GM23248 (cell line): ENCODE measurements at regions not wholly inside any gene's neighbourhood (a gene's known extent, or its start where the extent isn't known, plus 50 kb on each side); places are given as distances from the start of the nearest gene placed in this dataset.

Experiments used
- DNase-seq: peaks from one replicate; pipeline ENCODE4 v3.0.0-alpha.2; 2015
- H2AFZ ChIP-seq: fragments of 200-600 bp; sonication (generic); 2 replicates; pipeline ENCODE4 v1.6.1; 2016; ENCODE audit warnings: antibody characterized with exemption
- H3F3A ChIP-seq: fragments of 200-600 bp; sonication (generic); 2 replicates; pipeline ENCODE4 v1.6.1; 2016; ENCODE audit warnings: mild to moderate bottlenecking, antibody characterized with exemption, mixed run types; ENCODE audit not compliant: insufficient read depth
- H3K27ac ChIP-seq: fragments of 200-600 bp; sonication (generic); 2 replicates; pipeline ENCODE4 v1.5.1; 2016; ENCODE audit warnings: mild to moderate bottlenecking
- H3K27me3 ChIP-seq: fragments of 200-600 bp; sonication (generic); replicated peaks from 2 replicates; pipeline ENCODE4 v1.6.1; 2016; ENCODE audit warnings: mild to moderate bottlenecking; ENCODE audit not compliant: insufficient read depth
- H3K36me3 ChIP-seq: fragments of 200-600 bp; sonication (generic); 2 replicates; pipeline ENCODE4 v1.6.1; 2016; ENCODE audit warnings: low read depth, mild to moderate bottlenecking
- H3K4me1 ChIP-seq: fragments of 200-600 bp; sonication (generic); 2 replicates; pipeline ENCODE4 v1.6.1; 2016; ENCODE audit warnings: mild to moderate bottlenecking; ENCODE audit not compliant: insufficient read depth
- H3K4me2 ChIP-seq: fragments of 200-600 bp; sonication (generic); one replicate; pipeline ENCODE4 v1.6.1; 2016; ENCODE audit warnings: mild to moderate bottlenecking; ENCODE audit not compliant: unreplicated experiment
- H3K4me3 ChIP-seq: fragments of 200-600 bp; sonication (generic); 2 replicates; pipeline ENCODE4 v1.5.1; 2016; ENCODE audit warnings: mild to moderate bottlenecking
- H3K79me2 ChIP-seq: fragments of 200-600 bp; sonication (generic); 2 replicates; pipeline ENCODE4 v1.6.1; 2016; ENCODE audit warnings: mild to moderate bottlenecking; ENCODE audit not compliant: insufficient read depth
- H3K9ac ChIP-seq: fragments of 200-600 bp; sonication (generic); 2 replicates; pipeline ENCODE4 v1.6.1; 2016; ENCODE audit warnings: mild to moderate bottlenecking
- H3K9me2 ChIP-seq: fragments of 200-600 bp; sonication (generic); 2 replicates; pipeline ENCODE4 v1.6.1; 2016; ENCODE audit warnings: mixed run types, mild to moderate bottlenecking, moderate library complexity; ENCODE audit not compliant: insufficient read depth
- H3K9me3 ChIP-seq: fragments of 200-600 bp; sonication (generic); one replicate; pipeline ENCODE4 v1.6.1; 2017; ENCODE audit warnings: low read depth
- H4K20me1 ChIP-seq: fragments of 200-600 bp; sonication (generic); 2 replicates; pipeline ENCODE4 v1.6.0; 2016; ENCODE audit not compliant: insufficient read depth
- EZH2 ChIP-seq: fragments of 200-600 bp; sonication (generic); IDR thresholded peaks from 2 replicates; pipeline ENCODE4 v1.6.1; 2018; ENCODE audit warnings: antibody characterized with exemption, mild to moderate bottlenecking; ENCODE audit not compliant: insufficient read depth, poor library complexity, severe bottlenecking
- EZH2phosphoT487 ChIP-seq: fragments of 200-600 bp; sonication (generic); IDR thresholded peaks from 2 replicates; pipeline ENCODE4 v1.6.1; 2018; ENCODE audit warnings: antibody characterized with exemption, moderate library complexity, mild to moderate bottlenecking, low read depth; ENCODE audit not compliant: insufficient read depth
- WGBS, 2 experiments: methylation state at CpG; one replicate each; pipeline ENCODE4 v1.1.6; 2015 to 2017; ENCODE audit warnings: low lambda C conversion rate in 2 of 2, low coverage in 1 of 2; ENCODE audit errors: missing lambda C conversion rate in 2 of 2; 5-methylcytosine and 5-hydroxymethylcytosine counted together
- in situ Hi-C: fragments of 300-500 bp; cut with MboI; formaldehyde crosslinking; loops from 2 replicates; pipeline ENCODE4 v1.15.0; 2020

DNA sequence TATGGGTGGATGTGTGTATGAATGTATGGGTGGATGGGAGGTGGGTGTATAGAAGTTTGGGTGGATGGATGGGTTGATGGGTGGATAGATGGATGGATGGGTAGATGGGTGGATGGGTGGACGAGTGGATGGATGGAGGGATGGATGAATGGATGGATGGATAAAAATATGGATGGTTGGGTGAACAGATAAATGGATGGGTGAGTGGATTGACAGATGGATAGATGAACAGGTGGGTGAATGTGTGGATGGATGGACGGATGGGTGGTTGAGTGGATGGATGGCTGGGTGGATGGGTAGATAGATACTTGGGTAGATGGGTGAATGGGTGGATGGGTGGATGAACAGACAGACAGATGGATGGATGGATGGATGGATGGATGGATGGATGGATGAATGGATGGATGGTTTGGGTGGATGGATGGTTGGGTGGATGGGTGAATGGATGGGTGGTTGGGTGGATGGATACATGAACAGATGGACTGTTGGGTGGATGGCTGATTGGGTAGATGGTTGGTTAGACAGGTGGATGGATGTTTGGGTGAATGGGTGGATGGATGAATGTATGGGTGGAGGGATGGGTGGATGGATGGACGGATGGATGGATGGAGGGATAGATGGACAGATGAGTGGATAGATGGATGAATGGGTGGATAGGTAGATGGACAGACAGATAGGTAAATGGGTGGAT is 166.8 kb downstream of the IRX2 start:
- Histone ChIP-seq H3K9me3 (no peaks in the 10 kb centered on the region), H3K9me2 (no peaks in the 10 kb centered on the region), H3K27me3 (no peaks in the 10 kb centered on the region), H3K4me3 (no peak overlapping the region), H2AFZ (no peak overlapping the region), H3K27ac (no peak overlapping the region), H3K4me1 (no peaks in the 10 kb centered on the region), H3K79me2 (no peaks in the 10 kb centered on the region), H4K20me1 (no peaks in the 10 kb centered on the region), H3K36me3 (no peaks in the 10 kb centered on the region), H3K4me2 (no peak overlapping the region), H3F3A (no peaks in the 10 kb centered on the region), H3K9ac (no peak overlapping the region)
- in situ Hi-C loops: no loop called here
- 0 to 14% methylated on average over 1 to 3 of the region's 3 CpGs for WGBS, 2 experiments
- TF ChIP-seq EZH2phosphoT487: no peak
- no peak for TF ChIP-seq EZH2
- no peak for DNase-seq

DNA sequence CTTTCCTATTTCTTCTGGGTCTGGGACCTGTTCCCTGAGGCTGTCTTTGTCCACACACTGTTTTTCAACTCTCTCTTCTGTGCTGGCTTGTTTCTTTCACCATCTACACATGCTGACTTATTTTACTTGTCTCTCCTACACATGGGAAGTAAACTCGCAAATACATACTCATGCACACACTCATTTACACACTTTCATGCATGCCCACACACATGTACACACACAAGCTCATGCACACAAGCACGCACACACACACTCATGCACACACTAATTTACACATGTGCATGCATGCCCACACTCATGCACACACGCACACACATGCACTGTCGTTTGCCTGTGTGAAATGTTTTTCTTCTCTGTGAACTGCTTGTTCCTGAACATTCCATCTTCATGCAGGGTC is 169.0 kb downstream of the IRX2 start:
- H3K79me2 ChIP-seq: no peaks in the 10 kb centered on the region
- no peaks in the 10 kb centered on the region for H3K9me2 ChIP-seq
- no peak for TF ChIP-seq EZH2
- TF ChIP-seq EZH2phosphoT487: no peak
- in situ Hi-C loops: no loop called here
- no peak overlapping the region for H3K9ac ChIP-seq
- no peak overlapping the region for H3K27ac ChIP-seq
- H3K4me1 ChIP-seq: no peaks in the 10 kb centered on the region
- no peak overlapping the region for H3K4me3 ChIP-seq
- no peaks in the 10 kb centered on the region for H3K9me3 ChIP-seq
- H4K20me1 ChIP-seq: no peaks in the 10 kb centered on the region
- WGBS, 2 experiments: 41 to 46% methylated on average over 4 of the region's 4 CpGs
- no peak for DNase-seq
- no peaks in the 10 kb centered on the region for H3K27me3 ChIP-seq
- no peaks in the 10 kb centered on the region for H3K36me3 ChIP-seq
- H2AFZ ChIP-seq: no peak overlapping the region
- H3K4me2 ChIP-seq: no peak overlapping the region
- H3F3A ChIP-seq: no peaks in the 10 kb centered on the region

DNA sequence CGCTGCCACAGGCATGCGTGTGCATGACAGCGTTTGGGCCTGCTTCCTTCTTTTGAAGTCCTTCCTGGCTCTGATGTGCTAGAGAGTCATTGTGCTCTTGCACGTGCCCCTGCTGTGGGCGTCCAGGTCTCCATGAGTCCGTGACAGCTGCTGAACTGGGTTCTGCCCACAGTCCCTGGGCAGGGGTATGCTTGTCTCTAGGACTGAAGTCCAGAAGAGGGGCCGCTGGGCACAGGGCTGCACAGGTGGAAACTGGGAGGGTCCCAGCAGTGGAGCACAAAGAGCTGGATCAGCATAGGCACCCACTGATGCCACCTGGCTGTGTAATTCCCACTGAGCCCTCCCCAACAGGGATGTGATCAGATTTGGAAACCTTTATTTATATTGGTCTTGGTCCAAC is 169.4 kb downstream of the IRX2 start:
- no peaks in the 10 kb centered on the region for H3K36me3 ChIP-seq
- no peaks in the 10 kb centered on the region for H3K79me2 ChIP-seq
- H3K27me3 ChIP-seq: no peaks in the 10 kb centered on the region
- in situ Hi-C loops: no loop called here
- H3K4me1 ChIP-seq: no peaks in the 10 kb centered on the region
- no peak overlapping the region for H3K4me2 ChIP-seq
- DNase-seq: no peak
- no peak overlapping the region for H3K27ac ChIP-seq
- no peaks in the 10 kb centered on the region for H3K9me2 ChIP-seq
- H3F3A ChIP-seq: no peaks in the 10 kb centered on the region
- H2AFZ ChIP-seq: no peak overlapping the region
- H3K9ac ChIP-seq: no peak overlapping the region
- H4K20me1 ChIP-seq: no peaks in the 10 kb centered on the region
- no peak for TF ChIP-seq EZH2
- TF ChIP-seq EZH2phosphoT487: no peak
- no peaks in the 10 kb centered on the region for H3K9me3 ChIP-seq
- no peak overlapping the region for H3K4me3 ChIP-seq
- WGBS, 2 experiments: 43 to 47% methylated on average over 7 of the region's 7 CpGs

DNA sequence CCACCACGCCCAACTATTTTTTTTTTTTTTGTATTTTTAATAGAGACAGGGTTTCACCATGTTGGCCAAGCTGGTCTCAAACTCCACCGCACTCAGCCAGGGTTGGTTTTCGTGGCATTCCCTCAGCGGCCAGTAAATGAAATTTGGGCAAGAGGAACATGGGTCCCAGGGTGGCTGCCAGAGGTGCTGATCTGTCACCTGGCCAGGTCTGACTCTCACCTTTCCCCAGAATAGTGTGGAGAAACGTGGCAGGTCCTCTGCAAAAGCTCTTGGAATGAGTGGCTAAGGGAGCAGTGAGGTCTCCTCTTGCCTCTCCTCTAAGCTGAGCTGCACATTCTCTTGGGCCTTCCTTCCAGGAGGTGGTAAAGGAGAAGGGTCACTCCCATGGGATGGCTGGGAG is 170.1 kb downstream of the IRX2 start:
- WGBS, 2 experiments: 39 to 41% methylated on average over 5 of the region's 5 CpGs
- no peaks in the 10 kb centered on the region for H3K79me2 ChIP-seq
- no peak overlapping the region for H2AFZ ChIP-seq
- TF ChIP-seq EZH2 (no peak), EZH2phosphoT487 (no peak)
- no peaks in the 10 kb centered on the region for H4K20me1 ChIP-seq
- no peak overlapping the region for H3K4me3 ChIP-seq
- H3K27ac ChIP-seq: no peak overlapping the region
- no peaks in the 10 kb centered on the region for H3F3A ChIP-seq
- no peaks in the 10 kb centered on the region for H3K9me3 ChIP-seq
- no peaks in the 10 kb centered on the region for H3K36me3 ChIP-seq
- no peak for DNase-seq
- in situ Hi-C loops: no loop called here
- no peak overlapping the region for H3K9ac ChIP-seq
- no peaks in the 10 kb centered on the region for H3K9me2 ChIP-seq
- no peak overlapping the region for H3K4me2 ChIP-seq
- no peaks in the 10 kb centered on the region for H3K27me3 ChIP-seq
- no peaks in the 10 kb centered on the region for H3K4me1 ChIP-seq

DNA sequence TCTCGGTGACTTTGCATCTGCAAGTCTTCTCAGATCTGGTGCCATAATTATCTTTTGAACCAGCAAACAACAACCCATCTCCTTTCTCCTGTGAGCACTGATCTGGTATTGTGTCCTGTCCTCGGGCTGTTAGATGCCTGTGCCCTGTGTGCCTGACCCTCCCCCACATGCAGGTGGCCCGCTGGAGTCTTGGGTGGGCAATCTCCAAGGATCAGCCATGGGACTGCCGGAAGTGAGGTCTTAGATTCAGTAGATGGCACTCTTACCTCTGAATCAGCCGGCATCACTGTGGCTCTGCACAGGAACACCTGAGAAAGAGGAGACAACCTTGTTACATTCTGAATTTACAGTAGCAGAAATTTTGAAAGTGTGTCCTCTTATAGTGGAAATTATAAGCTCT is 172.4 kb downstream of the IRX2 start:
- 16 to 22% methylated on average over 5 of the region's 5 CpGs for WGBS, 2 experiments
- no peaks in the 10 kb centered on the region for H3K9me3 ChIP-seq

More for the DNA sequence above, 172.4 kb downstream of the IRX2 start:
- Histone ChIP-seq H3K4me2 (no peak overlapping the region), H3F3A (no peaks in the 10 kb centered on the region), H3K27ac (no peak overlapping the region), H3K4me3 (no peak overlapping the region), H3K27me3 (no peaks in the 10 kb centered on the region), H3K79me2 (no peaks in the 10 kb centered on the region), H2AFZ (no peak overlapping the region), H3K9me2 (no peaks in the 10 kb centered on the region), H3K4me1 (no peaks in the 10 kb centered on the region), H3K36me3 (no peaks in the 10 kb centered on the region), H3K9ac (no peak overlapping the region), H4K20me1 (no peaks in the 10 kb centered on the region)
- no peak for TF ChIP-seq EZH2phosphoT487
- no peak for TF ChIP-seq EZH2
- DNase-seq: no peak
- in situ Hi-C loops: no loop called here
